ENCODE measurements at regions not wholly inside any gene's neighbourhood (a gene's known extent, or its start where the extent isn't known, plus 50 kb on each side); places are given as distances from the start of the nearest gene placed in this dataset.

DNA sequence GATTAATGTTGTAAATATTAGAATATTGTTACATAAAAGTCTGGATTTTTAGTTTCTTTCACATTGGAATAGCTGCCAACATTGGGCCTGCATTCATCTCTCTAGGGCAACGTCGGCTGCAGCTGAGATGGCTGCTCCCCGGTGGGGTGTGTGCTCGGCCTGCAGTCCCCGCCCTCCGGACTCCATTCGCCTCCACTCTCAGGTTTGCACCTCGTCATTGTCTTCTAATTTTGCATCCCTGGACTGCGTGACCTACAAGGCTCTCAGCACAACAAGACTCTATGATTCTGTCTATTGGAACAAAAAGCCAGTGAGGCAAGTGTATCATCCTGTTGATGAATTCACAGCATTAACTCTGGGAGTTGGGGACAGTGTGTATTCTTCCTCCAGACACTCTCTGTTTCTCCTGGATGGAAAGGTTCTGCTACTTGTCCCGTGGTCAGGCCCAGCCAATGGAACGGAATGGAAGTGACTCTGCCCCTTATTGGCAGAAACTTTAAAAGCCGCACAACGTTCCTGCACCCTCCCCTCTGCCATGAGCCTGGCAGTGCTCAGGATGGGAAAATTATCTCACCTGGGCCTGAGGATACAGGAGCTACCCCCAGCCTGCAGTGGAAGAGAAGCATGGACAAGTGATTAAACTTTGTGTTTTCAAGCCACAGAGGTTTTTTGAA, 105.0 kb upstream of the SAMD11 start:
- no peak for TF ChIP-seq POLR2A (IDR thresholded peaks at IDR 0.05)
- TF ChIP-seq, protein P1, sequence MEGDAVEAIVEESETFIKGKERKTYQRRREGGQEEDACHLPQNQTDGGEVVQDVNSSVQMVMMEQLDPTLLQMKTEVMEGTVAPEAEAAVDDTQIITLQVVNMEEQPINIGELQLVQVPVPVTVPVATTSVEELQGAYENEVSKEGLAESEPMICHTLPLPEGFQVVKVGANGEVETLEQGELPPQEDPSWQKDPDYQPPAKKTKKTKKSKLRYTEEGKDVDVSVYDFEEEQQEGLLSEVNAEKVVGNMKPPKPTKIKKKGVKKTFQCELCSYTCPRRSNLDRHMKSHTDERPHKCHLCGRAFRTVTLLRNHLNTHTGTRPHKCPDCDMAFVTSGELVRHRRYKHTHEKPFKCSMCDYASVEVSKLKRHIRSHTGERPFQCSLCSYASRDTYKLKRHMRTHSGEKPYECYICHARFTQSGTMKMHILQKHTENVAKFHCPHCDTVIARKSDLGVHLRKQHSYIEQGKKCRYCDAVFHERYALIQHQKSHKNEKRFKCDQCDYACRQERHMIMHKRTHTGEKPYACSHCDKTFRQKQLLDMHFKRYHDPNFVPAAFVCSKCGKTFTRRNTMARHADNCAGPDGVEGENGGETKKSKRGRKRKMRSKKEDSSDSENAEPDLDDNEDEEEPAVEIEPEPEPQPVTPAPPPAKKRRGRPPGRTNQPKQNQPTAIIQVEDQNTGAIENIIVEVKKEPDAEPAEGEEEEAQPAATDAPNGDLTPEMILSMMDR (IDR thresholded peaks at IDR 0.05): no peak
- TF ChIP-seq EP300 (IDR thresholded peaks at IDR 0.05): no peak

Data from tibial nerve (tissue), 4 donors.